Upper lobe of right lung (tissue), 1 donor: ENCODE measurements at regions not wholly inside any gene's neighbourhood (a gene's known extent, or its start where the extent isn't known, plus 50 kb on each side); places are given as distances from the start of the nearest gene placed in this dataset.

Experiments
- ATAC-seq: fragments of 200-7000 bp; cut with Tn5 transposase; one replicate; pipeline ENCODE4 v1.9.1; 2020; ENCODE audit warnings: mild to moderate bottlenecking, moderate library complexity
- DNase-seq: peaks from one replicate; pipeline ENCODE4 v3.0.0-alpha.2; 2020
- H3K27ac ChIP-seq: fragments of 200-600 bp; one replicate; pipeline ENCODE4 v1.8.0; 2022
- H3K27me3 ChIP-seq: fragments of 200-600 bp; one replicate; pipeline ENCODE4 v1.8.0; 2022; ENCODE audit warnings: mild to moderate bottlenecking
- H3K36me3 ChIP-seq: fragments of 200-600 bp; one replicate; pipeline ENCODE4 v1.8.0; 2022
- H3K4me1 ChIP-seq: fragments of 200-600 bp; one replicate; pipeline ENCODE4 v1.8.0; 2022
- H3K4me3 ChIP-seq: fragments of 200-600 bp; one replicate; pipeline ENCODE4 v1.8.0; 2022; ENCODE audit warnings: mild to moderate bottlenecking
- H3K9me3 ChIP-seq: fragments of 200-600 bp; one replicate; pipeline ENCODE4 v1.8.0; 2022
- CTCF ChIP-seq: fragments of 200-600 bp; IDR thresholded peaks from one replicate; pipeline ENCODE4 v1.8.0; 2022; ENCODE audit warnings: antibody characterized with exemption
- intact Hi-C: fragments of 100-400 bp; cut with DNase I; formaldehyde crosslinking; loops from one replicate; pipeline ENCODE4 v1.11.0; 2022
- donor health status: DM: no; HTN: yes; CAD: no; lungs with severe emphysema.

DNA sequence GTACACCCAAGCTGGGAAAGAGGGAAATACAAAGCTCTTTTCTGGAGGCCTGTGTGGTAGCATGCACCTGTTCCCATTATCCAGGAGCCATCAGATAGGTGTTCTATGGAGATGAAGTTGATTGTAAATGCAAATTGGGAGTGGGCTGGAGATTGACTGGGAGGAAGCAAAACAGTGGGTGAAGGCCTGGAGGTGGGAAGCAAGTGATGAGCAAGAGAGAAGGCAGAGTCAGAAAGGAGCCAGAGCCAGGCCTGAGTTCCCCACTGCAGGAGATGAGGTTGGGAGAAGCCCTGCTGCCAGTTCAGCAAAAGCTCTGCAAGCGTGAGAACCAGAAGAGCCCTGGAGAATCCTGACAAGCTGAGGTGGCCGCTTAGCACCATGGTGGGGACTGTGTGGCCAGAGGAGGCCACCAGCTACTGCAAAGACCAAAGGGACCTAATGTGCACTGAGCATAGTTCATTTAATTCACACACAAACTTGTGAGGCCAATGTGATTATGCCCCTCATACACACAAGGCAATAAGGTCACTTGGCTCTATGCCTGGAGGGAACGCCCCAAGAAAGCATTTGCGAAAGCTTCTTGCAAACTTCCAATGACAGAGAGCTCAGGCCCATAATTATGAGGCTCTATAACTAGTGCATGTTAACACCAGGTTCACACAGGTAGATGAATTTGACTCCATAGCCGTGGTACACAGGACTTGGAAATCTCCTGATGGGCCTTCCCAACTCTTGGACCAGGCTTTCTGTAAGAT is 73.0 kb upstream of the GRIK3 start:
- DNase-seq (no peak), ATAC-seq (no peak)
- Histone ChIP-seq H3K27ac (no peak overlapping the region), H3K4me3 (no peak overlapping the region), H3K9me3 (no peaks in the 10 kb centered on the region), H3K4me1 (no peaks in the 10 kb centered on the region), H3K27me3 (peaks cover 7% of the 10 kb centered on the region), H3K36me3 (no peaks in the 10 kb centered on the region)
- TF ChIP-seq CTCF, result no peak
- intact Hi-C loops, result no loop called here

GRCh38 chr1:37108596-37109188 is 74.4 kb upstream of the GRIK3 start:
- Histone ChIP-seq H3K4me3 (no peak overlapping the region), H3K27me3 (peaks cover 7% of the 10 kb centered on the region), H3K27ac (no peak overlapping the region), H3K9me3 (no peaks in the 10 kb centered on the region), H3K36me3 (no peaks in the 10 kb centered on the region), H3K4me1 (no peaks in the 10 kb centered on the region)
- TF ChIP-seq CTCF, result no peak
- DNase-seq (no peak), ATAC-seq (no peak)
- intact Hi-C loops, result no loop called here

GRCh38 chr1:37112430-37112829 is 78.1 kb upstream of the GRIK3 start:
- Histone ChIP-seq H3K36me3 (no peaks in the 10 kb centered on the region), H3K4me1 (no peaks in the 10 kb centered on the region), H3K9me3 (no peaks in the 10 kb centered on the region), H3K27ac (no peak overlapping the region), H3K27me3 (peaks cover 8% of the 10 kb centered on the region), H3K4me3 (no peak overlapping the region)
- no peak for ATAC-seq
- TF ChIP-seq CTCF, result no peak
- DNase-seq, result no peak
- intact Hi-C loops, result no loop called here

DNA sequence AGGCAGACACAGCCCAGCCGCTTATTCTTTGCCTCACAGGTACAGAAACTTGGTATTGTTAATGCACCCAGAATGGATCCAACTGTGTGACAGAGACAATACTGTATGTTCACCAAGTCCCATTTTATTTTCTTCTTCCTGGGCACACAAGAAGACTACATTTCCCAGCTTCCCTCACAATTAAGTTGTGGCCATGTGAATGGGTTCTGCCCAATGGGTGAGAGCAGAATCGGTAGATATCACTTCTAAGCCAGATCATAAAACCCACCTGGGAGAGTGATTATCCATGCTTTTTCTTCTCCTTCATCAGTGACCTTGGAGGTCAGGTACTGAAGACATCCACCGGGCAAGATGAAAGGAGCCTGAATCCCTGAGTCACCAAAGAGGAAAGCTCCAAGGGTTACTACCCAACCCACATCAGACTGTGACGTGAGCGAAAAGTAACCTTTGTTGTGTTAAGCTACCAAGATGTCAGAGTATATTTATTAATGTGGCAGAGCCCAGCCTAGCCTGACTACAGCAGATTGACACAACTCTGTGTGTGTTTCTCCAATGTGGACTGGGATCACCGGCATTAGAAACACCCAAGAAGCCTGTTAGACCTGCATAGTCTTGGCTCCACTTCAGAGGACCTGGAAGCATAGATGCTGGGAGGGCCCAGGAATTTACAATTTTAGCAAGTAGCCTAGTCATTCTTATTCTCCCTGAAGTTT is 79.1 kb upstream of the GRIK3 start:
- no peak for ATAC-seq
- intact Hi-C loops, result no loop called here
- no peak overlapping the region for H3K27ac ChIP-seq

DNA sequence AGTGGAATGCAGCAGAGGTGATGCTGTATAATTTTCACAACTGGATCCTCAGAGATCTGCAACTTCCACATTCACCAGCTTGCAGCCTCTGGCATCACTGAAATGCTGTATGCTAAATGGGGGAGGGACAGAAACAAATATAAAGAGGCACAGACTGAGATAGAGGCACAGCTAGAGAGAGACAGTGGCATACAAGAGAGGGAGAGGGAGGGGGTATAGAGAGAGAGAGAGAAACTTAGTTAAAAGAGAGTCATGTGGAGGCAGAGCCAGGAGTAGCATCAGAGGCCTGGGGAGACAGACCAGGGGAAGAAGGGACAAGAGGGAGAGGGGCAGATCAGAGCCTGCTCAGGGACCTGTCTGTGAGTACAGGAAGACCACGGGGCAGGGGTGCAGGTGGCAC is 84.5 kb upstream of the GRIK3 start:
- H3K9me3 ChIP-seq, result no peaks in the 10 kb centered on the region
- ATAC-seq, result no peak
- no peaks in the 10 kb centered on the region for H3K36me3 ChIP-seq
- H3K4me3 ChIP-seq, result no peak overlapping the region
- DNase-seq, result no peak
- H3K4me1 ChIP-seq, result no peaks in the 10 kb centered on the region
- intact Hi-C loops, result no loop called here
- H3K27ac ChIP-seq, result no peak overlapping the region
- no peak for TF ChIP-seq CTCF
- peaks cover 13% of the 10 kb centered on the region for H3K27me3 ChIP-seq

More for the DNA sequence above, 79.1 kb upstream of the GRIK3 start:
- Histone ChIP-seq H3K4me1 (no peaks in the 10 kb centered on the region), H3K27me3 (peaks cover 18% of the 10 kb centered on the region), H3K9me3 (no peaks in the 10 kb centered on the region), H3K4me3 (no peak overlapping the region), H3K36me3 (no peaks in the 10 kb centered on the region)
- no peak for TF ChIP-seq CTCF
- DNase-seq, result no peak
